ENCODE measurements at regions not wholly inside any gene's neighbourhood (a gene's known extent, or its start where the extent isn't known, plus 50 kb on each side); places are given as distances from the start of the nearest gene placed in this dataset.
"Not testable (repeated sequence)": the region's sequence is repeated elsewhere in the genome, so short reads cannot be mapped to it uniquely, and the experiment has no call there.

- ChIA-PET POLR2A (ENCODE audit: partially characterized antibody) (no interaction called here), CTCF (ENCODE audit: partially characterized antibody) (no interaction called here)
- intact Hi-C loops (cut with micrococcal nuclease), result no loop called here
- Histone ChIP-seq H3K4me1 (ENCODE audit: insufficient read depth, low read length) (no peaks in the 10 kb centered on the region), H3K36me3 (ENCODE audit: insufficient read depth, low read length) (no peaks in the 10 kb centered on the region), H3K27me3 (ENCODE audit: insufficient read depth, low read length) (no peaks in the 10 kb centered on the region), H3K4me3 (ENCODE audit: low read length in 2 of 2) (no peak overlapping the region), H3K27ac (ENCODE audit: low read depth, low read length) (no peak overlapping the region), H3K9me3 (ENCODE audit: control insufficient read depth in 1 of 2, low read length in 2 of 2) (no peaks in the 10 kb centered on the region)
- no peaks in the 10 kb centered on the region for H3K27me3 Mint-ChIP-seq
- no peak for DNase-seq
- H3K4me1 Mint-ChIP-seq, result no peaks in the 10 kb centered on the region
- H3K4me3 Mint-ChIP-seq, result no peak overlapping the region
- no peak overlapping the region for H3K27ac Mint-ChIP-seq
- peaks cover 0 to 8% (median 1%) of the 10 kb centered on the region in 8 donors for H3K9me3 Mint-ChIP-seq
- H3K36me3 Mint-ChIP-seq, result no peaks in the 10 kb centered on the region
Observed at GRCh38 chr9:82894961-82895821, 167.8 kb downstream of the RASEF start.

GRCh38 chr9:82895822-82896110 lies 167.2 kb downstream of the RASEF start:
- POLR2A ChIA-PET (ENCODE audit: partially characterized antibody), result no interaction called here
- CTCF ChIA-PET (ENCODE audit: partially characterized antibody), result no interaction called here
- no peaks in the 10 kb centered on the region for H3K27me3 Mint-ChIP-seq

DNA sequence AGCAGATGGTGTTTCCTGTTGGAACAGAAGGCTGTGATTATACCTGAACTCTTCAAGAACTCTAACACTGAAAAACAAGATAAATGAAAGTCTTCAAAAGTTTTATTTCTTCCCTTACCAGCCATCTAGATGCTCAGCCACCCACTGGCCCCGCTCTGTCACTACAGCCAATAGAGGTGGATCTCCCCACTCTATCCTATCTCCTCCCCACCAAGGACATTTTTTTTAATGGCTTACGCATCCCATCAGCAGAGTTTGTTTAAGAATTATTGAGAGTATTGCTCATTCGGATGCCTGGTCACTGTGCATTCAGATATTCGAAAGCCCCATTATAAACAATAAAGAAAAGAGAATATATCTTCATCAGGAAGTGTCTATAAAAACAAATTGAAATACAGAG lies 159.4 kb downstream of the RASEF start:
- ChIA-PET CTCF (ENCODE audit: partially characterized antibody) (no interaction called here), POLR2A (ENCODE audit: partially characterized antibody) (no interaction called here)
- Histone ChIP-seq H3K4me1 (ENCODE audit: insufficient read depth, low read length) (no peaks in the 10 kb centered on the region), H3K4me3 (ENCODE audit: low read length in 2 of 2) (no peak overlapping the region), H3K36me3 (ENCODE audit: insufficient read depth, low read length) (no peaks in the 10 kb centered on the region), H3K9me3 (ENCODE audit: control insufficient read depth in 1 of 2, low read length in 2 of 2) (no peaks in the 10 kb centered on the region), H3K27me3 (ENCODE audit: insufficient read depth, low read length) (no peaks in the 10 kb centered on the region), H3K27ac (ENCODE audit: low read depth, low read length) (no peak overlapping the region)
- peaks cover 0 to 6% (median 3%) of the 10 kb centered on the region in 8 donors for H3K9me3 Mint-ChIP-seq
- no peak overlapping the region for H3K27ac Mint-ChIP-seq
- no peak for DNase-seq
- intact Hi-C loops (cut with micrococcal nuclease), result no loop called here
- no peak overlapping the region for H3K4me3 Mint-ChIP-seq
- H3K27me3 Mint-ChIP-seq, result no peaks in the 10 kb centered on the region
- no peaks in the 10 kb centered on the region for H3K36me3 Mint-ChIP-seq
- H3K4me1 Mint-ChIP-seq, result no peaks in the 10 kb centered on the region

More at GRCh38 chr9:82895822-82896110, 167.2 kb downstream of the RASEF start:
- Mint-ChIP-seq H3K36me3 (no peaks in the 10 kb centered on the region), H3K27ac (no peak overlapping the region), H3K9me3 (peaks cover 0 to 8% (median 1%) of the 10 kb centered on the region in 8 donors), H3K4me1 (no peaks in the 10 kb centered on the region), H3K4me3 (no peak overlapping the region)
- Histone ChIP-seq H3K9me3 (ENCODE audit: control insufficient read depth in 1 of 2, low read length in 2 of 2) (no peaks in the 10 kb centered on the region), H3K4me1 (ENCODE audit: insufficient read depth, low read length) (no peaks in the 10 kb centered on the region), H3K36me3 (ENCODE audit: insufficient read depth, low read length) (no peaks in the 10 kb centered on the region), H3K4me3 (ENCODE audit: low read length in 2 of 2) (no peak overlapping the region), H3K27ac (ENCODE audit: low read depth, low read length) (no peak overlapping the region), H3K27me3 (ENCODE audit: insufficient read depth, low read length) (no peaks in the 10 kb centered on the region)
- intact Hi-C loops (cut with micrococcal nuclease), result no loop called here
- no peak for DNase-seq

- intact Hi-C loops (cut with micrococcal nuclease), result no loop called here
- no peak overlapping the region for H3K4me3 Mint-ChIP-seq
- no peaks in the 10 kb centered on the region for H3K9me3 ChIP-seq (ENCODE audit: control insufficient read depth in 1 of 2, low read length in 2 of 2)
Observed at GRCh38 chr9:82911996-82912395, 150.9 kb downstream of the RASEF start.

GRCh38 chr9:82912645-82913044 lies 150.3 kb downstream of the RASEF start:
- ChIA-PET CTCF (ENCODE audit: partially characterized antibody) (no interaction called here), POLR2A (ENCODE audit: partially characterized antibody) (no interaction called here)
- H3K36me3 Mint-ChIP-seq, result no peaks in the 10 kb centered on the region
- Histone ChIP-seq H3K36me3 (ENCODE audit: insufficient read depth, low read length) (no peaks in the 10 kb centered on the region), H3K27me3 (ENCODE audit: insufficient read depth, low read length) (no peaks in the 10 kb centered on the region), H3K4me3 (ENCODE audit: low read length in 2 of 2) (no peak overlapping the region), H3K4me1 (ENCODE audit: insufficient read depth, low read length) (no peaks in the 10 kb centered on the region), H3K9me3 (ENCODE audit: control insufficient read depth in 1 of 2, low read length in 2 of 2) (no peaks in the 10 kb centered on the region), H3K27ac (ENCODE audit: low read depth, low read length) (no peak overlapping the region)
- intact Hi-C loops (cut with micrococcal nuclease), result no loop called here
- H3K9me3 Mint-ChIP-seq, result peaks cover 0 to 25% (median 15%) of the 10 kb centered on the region in 8 donors
- H3K4me1 Mint-ChIP-seq, result no peaks in the 10 kb centered on the region
- H3K27ac Mint-ChIP-seq, result no peak overlapping the region
- DNase-seq, result no peak
- no peak overlapping the region for H3K4me3 Mint-ChIP-seq
- peaks cover 0 to 1% of the 10 kb centered on the region in 2 donors for H3K27me3 Mint-ChIP-seq

More at GRCh38 chr9:82911996-82912395, 150.9 kb downstream of the RASEF start:
- Histone ChIP-seq H3K27ac (ENCODE audit: low read depth, low read length) (no peak overlapping the region), H3K36me3 (ENCODE audit: insufficient read depth, low read length) (no peaks in the 10 kb centered on the region), H3K27me3 (ENCODE audit: insufficient read depth, low read length) (no peaks in the 10 kb centered on the region), H3K4me3 (ENCODE audit: low read length in 2 of 2) (no peak overlapping the region), H3K4me1 (ENCODE audit: insufficient read depth, low read length) (no peaks in the 10 kb centered on the region)
- Mint-ChIP-seq H3K27me3 (peaks cover 0 to 1% of the 10 kb centered on the region in 2 donors), H3K27ac (no peak overlapping the region), H3K4me1 (no peaks in the 10 kb centered on the region), H3K9me3 (peaks cover 0 to 22% (median 14%) of the 10 kb centered on the region in 8 donors), H3K36me3 (no peaks in the 10 kb centered on the region)
- POLR2A ChIA-PET (ENCODE audit: partially characterized antibody), result no interaction called here
- DNase-seq, result no peak
- CTCF ChIA-PET (ENCODE audit: partially characterized antibody), result no interaction called here

DNA sequence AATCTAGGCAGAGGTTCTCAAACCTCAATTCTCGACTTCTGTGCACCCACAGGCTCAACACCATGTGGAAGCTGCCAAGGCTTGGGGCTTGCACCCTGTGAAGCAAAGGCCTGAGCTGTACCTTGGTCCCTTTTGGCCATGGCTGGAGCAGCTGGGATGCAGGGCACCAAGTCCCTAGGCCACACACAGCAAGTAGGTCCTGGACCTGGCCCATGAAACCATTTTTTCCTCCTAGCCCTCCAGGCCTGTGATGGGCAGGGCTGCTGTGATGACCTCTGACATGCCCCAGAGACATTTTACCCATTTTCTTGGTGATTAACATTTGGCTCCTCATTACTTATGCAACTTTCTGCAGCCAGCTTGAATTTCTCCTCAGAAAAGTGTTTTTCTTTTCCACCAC lies 146.7 kb downstream of the RASEF start:
- H3K27ac Mint-ChIP-seq; intact Hi-C loops (cut with micrococcal nuclease); H3K36me3 ChIP-seq (ENCODE audit: insufficient read depth, low read length); H3K4me1 ChIP-seq (ENCODE audit: insufficient read depth, low read length); H3K27ac ChIP-seq (ENCODE audit: low read depth, low read length); H3K27me3 Mint-ChIP-seq; H3K9me3 ChIP-seq (ENCODE audit: control insufficient read depth in 1 of 2, low read length in 2 of 2); H3K4me1 Mint-ChIP-seq; CTCF ChIA-PET (ENCODE audit: partially characterized antibody); H3K4me3 Mint-ChIP-seq; H3K36me3 Mint-ChIP-seq; H3K4me3 ChIP-seq (ENCODE audit: low read length in 2 of 2); H3K27me3 ChIP-seq (ENCODE audit: insufficient read depth, low read length); POLR2A ChIA-PET (ENCODE audit: partially characterized antibody); DNase-seq: not testable (repeated sequence)
- H3K9me3 Mint-ChIP-seq, result peaks cover 0 to 24% (median 14%) of the 10 kb centered on the region in 8 donors

- H3K36me3 ChIP-seq (ENCODE audit: insufficient read depth, low read length), result no peaks in the 10 kb centered on the region
- peaks cover 0 to 17% (median 14%) of the 10 kb centered on the region in 8 donors for H3K9me3 Mint-ChIP-seq
- H3K27ac Mint-ChIP-seq, result no peak overlapping the region
- peaks cover 0 to 1% of the 10 kb centered on the region in 2 donors for H3K27me3 Mint-ChIP-seq
- intact Hi-C loops (cut with micrococcal nuclease), result no loop called here
- H3K36me3 Mint-ChIP-seq, result no peaks in the 10 kb centered on the region
- no peaks in the 10 kb centered on the region for H3K4me1 Mint-ChIP-seq
- no peak for DNase-seq
- H3K9me3 ChIP-seq (ENCODE audit: control insufficient read depth in 1 of 2, low read length in 2 of 2), result peaks cover 0 to 3% of the 10 kb centered on the region in 2 donors
- H3K27me3 ChIP-seq (ENCODE audit: insufficient read depth, low read length), result no peaks in the 10 kb centered on the region
- no peak overlapping the region for H3K4me3 Mint-ChIP-seq
- no peak overlapping the region for H3K4me3 ChIP-seq (ENCODE audit: low read length in 2 of 2)
- ChIA-PET CTCF (ENCODE audit: partially characterized antibody) (no interaction called here), POLR2A (ENCODE audit: partially characterized antibody) (no interaction called here)
- H3K4me1 ChIP-seq (ENCODE audit: insufficient read depth, low read length), result no peaks in the 10 kb centered on the region
- no peak overlapping the region for H3K27ac ChIP-seq (ENCODE audit: low read depth, low read length)
Observed at GRCh38 chr9:82920154-82920553, 142.8 kb downstream of the RASEF start.
